A549 (cell line): ENCODE measurements at regions not wholly inside any gene's neighbourhood (a gene's known extent, or its start where the extent isn't known, plus 50 kb on each side); places are given as distances from the start of the nearest gene placed in this dataset.
"Not testable (repeated sequence)": the region's sequence is repeated elsewhere in the genome, so short reads cannot be mapped to it uniquely, and the experiment has no call there.

Experiments used
- ATAC-seq, 2 experiments: fragments of 200-7000 bp in 1 of 2; fragments of >200 bp in 1 of 2; cut with Nextera tagmentation in 1 of 2; cut with Tn5 transposase in 1 of 2; 3 replicates each; pipeline versions ENCODE4 v1.8.0 to v1.9.1; 2018 to 2020; ENCODE audit warnings: mild to moderate bottlenecking in 1 of 2, moderate library complexity in 1 of 2
- CTCF ChIA-PET: fragments of 300-600 bp; sonication (Branson Sonifier 250); formaldehyde crosslinking; extraction: SDS; loops from one replicate; lab custom pipeline; 2021; ENCODE audit warnings: antibody characterized with exemption, inconsistent platforms; lab: Yijun Ruan, JAX
- POLR2A ChIA-PET: fragments of 350-600 bp; formaldehyde crosslinking; extraction: SDS; loops from one replicate; lab custom pipeline; 2021; ENCODE audit warnings: antibody characterized with exemption, inconsistent platforms; lab: Yijun Ruan, JAX
- DNase-seq, 2 experiments: peaks; one replicate each; pipeline versions ENCODE4 v3.0.0 to v3.0.0-alpha.2; 2011 to 2016; ENCODE audit warnings: low read depth in 1 of 2, low spot score in 1 of 2
- FAIRE-seq: peaks from 2 replicates; lab custom pipeline; 2011; peaks lifted over from hg19 to GRCh38; lab: Jason Lieb, UNC
- H3K27ac ChIP-seq, 2 experiments: fragments of >200 bp; sonication (Bioruptor Twin); formaldehyde crosslinking; 3 replicates each; pipeline ENCODE4 v1.5.1; 2016 to 2017
- H3K4me1 ChIP-seq: fragments of >200 bp; sonication (Bioruptor Twin); formaldehyde crosslinking; 3 replicates; pipeline ENCODE4 v1.6.1; 2016
- H3K4me2 ChIP-seq: fragments of >200 bp; sonication (Bioruptor Twin); formaldehyde crosslinking; 3 replicates; pipeline ENCODE4 v1.6.1; 2016
- H3K4me3 ChIP-seq: fragments of >200 bp; sonication (Bioruptor Twin); formaldehyde crosslinking; 3 replicates; pipeline ENCODE4 v1.5.1; 2016
- H3K9me3 ChIP-seq: fragments of >200 bp; sonication (Bioruptor Twin); formaldehyde crosslinking; 3 replicates; pipeline ENCODE4 v1.6.1; 2016
- ATOH8 ChIP-seq: fragments of 250-450 bp; sonication (Bioruptor Pico); IDR thresholded peaks from 2 replicates; pipeline ENCODE4 v1.5.0; 2020; ENCODE audit warnings: low read depth, mild to moderate bottlenecking, moderate library complexity
- BCL3 ChIP-seq: fragments of >200 bp; sonication (Bioruptor Twin); formaldehyde crosslinking; IDR thresholded peaks from 3 replicates; pipeline ENCODE4 v1.6.1; 2016
- CBX2 ChIP-seq: fragments of 200-600 bp; sonication (generic); IDR thresholded peaks from 2 replicates; pipeline ENCODE4 v1.6.1; 2016; ENCODE audit warnings: low read depth, mild to moderate bottlenecking, borderline replicate concordance
- E2F6 ChIP-seq: IDR thresholded peaks from 2 replicates; pipeline ENCODE4 v1.6.1; 2012; ENCODE audit warnings: low read depth, borderline replicate concordance
- EHMT2 ChIP-seq: fragments of 200-600 bp; sonication (generic); IDR thresholded peaks from 2 replicates; pipeline ENCODE4 v1.6.1; 2016; ENCODE audit warnings: antibody characterized with exemption, low read depth, mild to moderate bottlenecking, moderate library complexity
- ESRRA ChIP-seq: fragments of 150-350 bp; IDR thresholded peaks from 2 replicates; pipeline ENCODE4 v1.6.1; 2014; ENCODE audit warnings: mild to moderate bottlenecking, low read length, borderline replicate concordance
- FOSB ChIP-seq: fragments of 250-450 bp; sonication (Bioruptor Pico); IDR thresholded peaks from 2 replicates; pipeline ENCODE4 v1.5.0; 2020; ENCODE audit warnings: mild to moderate bottlenecking, moderate library complexity
- FOXS1 ChIP-seq: fragments of 250-450 bp; sonication (Bioruptor Pico); IDR thresholded peaks from 2 replicates; pipeline ENCODE4 v1.5.0; 2020; ENCODE audit warnings: mild to moderate bottlenecking, moderate library complexity
- HOXB5 ChIP-seq: fragments of 250-450 bp; sonication (Bioruptor Pico); IDR thresholded peaks from 2 replicates; pipeline ENCODE4 v1.5.0; 2020; ENCODE audit warnings: mild to moderate bottlenecking, moderate library complexity
- KDM1A ChIP-seq: fragments of 200-600 bp; sonication (generic); IDR thresholded peaks from 2 replicates; pipeline ENCODE4 v1.6.1; 2016; ENCODE audit warnings: low read depth, mild to moderate bottlenecking
- KDM5A ChIP-seq: fragments of 200-600 bp; sonication (generic); IDR thresholded peaks from 2 replicates; pipeline ENCODE4 v1.6.1; 2016; ENCODE audit warnings: antibody characterized with exemption, mild to moderate bottlenecking
- NFE2L2 ChIP-seq: fragments of 150-350 bp; conservative IDR thresholded peaks from 2 replicates; pipeline ENCODE4 v1.6.1; 2014; ENCODE audit warnings: low read length
- NPAS2 ChIP-seq: fragments of 250-450 bp; sonication (Bioruptor Pico); IDR thresholded peaks from 2 replicates; pipeline ENCODE4 v1.8.0; 2022; ENCODE audit warnings: mild to moderate bottlenecking, moderate library complexity, borderline replicate concordance
- NR3C1 ChIP-seq: fragments of >200 bp; sonication (Bioruptor Twin); formaldehyde crosslinking; IDR thresholded peaks from 3 replicates; pipeline ENCODE4 v1.6.1; 2017
- POLR2A ChIP-seq: IDR thresholded peaks from 2 replicates; pipeline ENCODE4 v1.6.1; 2012; ENCODE audit warnings: mild to moderate bottlenecking, low read length
- RARB ChIP-seq: fragments of 250-450 bp; sonication (Bioruptor Pico); IDR thresholded peaks from 2 replicates; pipeline ENCODE4 v1.8.0; 2021; ENCODE audit warnings: mild to moderate bottlenecking, moderate library complexity
- RCOR1 ChIP-seq: fragments of 150-350 bp; IDR thresholded peaks from 2 replicates; pipeline ENCODE4 v1.6.1; 2014; ENCODE audit warnings: antibody characterized with exemption, low read length, low read depth
- REST ChIP-seq: fragments of 200-600 bp; sonication (generic); IDR thresholded peaks from 2 replicates; pipeline ENCODE4 v1.6.1; 2016; ENCODE audit warnings: antibody characterized with exemption, mild to moderate bottlenecking, moderate library complexity
- RNF2 ChIP-seq: fragments of 200-600 bp; sonication (generic); IDR thresholded peaks from 2 replicates; pipeline ENCODE4 v1.6.1; 2016; ENCODE audit warnings: low read depth, mild to moderate bottlenecking, antibody characterized with exemption, moderate library complexity, borderline replicate concordance
- SMC3 ChIP-seq: fragments of >200 bp; sonication (Bioruptor Twin); formaldehyde crosslinking; IDR thresholded peaks from 3 replicates; pipeline ENCODE4 v1.6.1; 2018; ENCODE audit warnings: inconsistent platforms
- TP53 ChIP-seq: fragments of 250-450 bp; sonication (Bioruptor Pico); IDR thresholded peaks from 2 replicates; pipeline ENCODE4 v1.5.0; 2021; ENCODE audit warnings: mild to moderate bottlenecking, moderate library complexity
- ZFP36 ChIP-seq: fragments of 450-650 bp; IDR thresholded peaks from 2 replicates; pipeline ENCODE4 v1.6.1; 2014; ENCODE audit warnings: borderline replicate concordance; ENCODE audit not compliant: partially characterized antibody
- WGBS: methylation state at CpG from one replicate; pipeline ENCODE4 v1.1.6; 2017; ENCODE audit errors: missing lambda C conversion rate; 5-methylcytosine and 5-hydroxymethylcytosine counted together

- peak overlapping the region; percentile 33; the same call in 1 of the 3 replicates for H3K4me2 ChIP-seq
- POLR2A ChIA-PET, DNase-seq, H3K9me3 ChIP-seq, H3K27ac ChIP-seq, FAIRE-seq, ATAC-seq, H3K4me3 ChIP-seq, H3K4me1 ChIP-seq, CTCF ChIA-PET: not testable (repeated sequence)
- WGBS = 14% methylated on average over 12 of the region's 13 CpGs
These were observed 157.7 kb downstream of the GIPC2 start for GRCh38 chr1:78203410-78203982.

GRCh38 chr1:78210175-78210574 lies 164.4 kb downstream of the GIPC2 start:
- CTCF ChIA-PET = no interaction called here
- Histone ChIP-seq H3K4me1 (no peaks in the 10 kb centered on the region), H3K4me2 (no peak overlapping the region), H3K27ac (no peak overlapping the region), H3K9me3 (no peaks in the 10 kb centered on the region), H3K4me3 (no peak overlapping the region)
- DNase-seq (no peak), ATAC-seq (no peak), FAIRE-seq (no peak)
- no peak for TF ChIP-seq TP53 (CRISPR knock-in tag)
- TF ChIP-seq SMC3 = no peak
- no peak for TF ChIP-seq POLR2A
- no peak for TF ChIP-seq CBX2
- no peak for TF ChIP-seq KDM5A
- TF ChIP-seq NR3C1 = no peak
- no peak for TF ChIP-seq REST
- TF ChIP-seq HOXB5 = no peak
- no peak for TF ChIP-seq RNF2
- no peak for TF ChIP-seq ESRRA
- TF ChIP-seq FOSB (CRISPR knock-in tag) = no peak
- POLR2A ChIA-PET = no interaction called here

- POLR2A ChIA-PET = no interaction called here
- WGBS = 40% methylated on average over 1 of the region's 7 CpGs
- CTCF ChIA-PET = no interaction called here
- Histone ChIP-seq H3K4me3 (no peak overlapping the region), H3K4me2 (no peak overlapping the region), H3K4me1 (no peaks in the 10 kb centered on the region), H3K9me3 (no peaks in the 10 kb centered on the region), H3K27ac (no peak overlapping the region)
- FAIRE-seq (no peak), ATAC-seq (no peak), DNase-seq (no peak)
- TF ChIP-seq RCOR1 (no peak), RNF2 (no peak), BCL3 (no peak), NFE2L2 (no peak), TP53 (CRISPR knock-in tag) (no peak), ZFP36 (no peak), POLR2A (no peak), RARB (no peak), ATOH8 (CRISPR knock-in tag) (no peak), KDM1A (no peak), CBX2 (no peak), FOXS1 (CRISPR knock-in tag) (no peak), EHMT2 (no peak), NPAS2 (CRISPR knock-in tag) (no peak), E2F6 (no peak)
These were observed 165.8 kb downstream of the GIPC2 start for GRCh38 chr1:78211483-78212092.
